22Rv1 (cell line): ENCODE measurements at regions not wholly inside any gene's neighbourhood (a gene's known extent, or its start where the extent isn't known, plus 50 kb on each side); places are given as distances from the start of the nearest gene placed in this dataset.

Source experiments
- H3K27ac ChIP-seq: fragments of 450-650 bp; 2 replicates; pipeline ENCODE4 v1.5.1; 2017
- ZFX ChIP-seq: fragments of 450-650 bp; IDR thresholded peaks from 2 replicates; pipeline ENCODE4 v1.6.1; 2017; ENCODE audit warnings: antibody characterized with exemption, borderline replicate concordance
- TF ChIP-seq, protein P1 (sequence below): fragments of 450-650 bp; IDR thresholded peaks from 2 replicates; pipeline ENCODE4 v1.5.1; 2017; ENCODE audit warnings: mild to moderate bottlenecking

DNA sequence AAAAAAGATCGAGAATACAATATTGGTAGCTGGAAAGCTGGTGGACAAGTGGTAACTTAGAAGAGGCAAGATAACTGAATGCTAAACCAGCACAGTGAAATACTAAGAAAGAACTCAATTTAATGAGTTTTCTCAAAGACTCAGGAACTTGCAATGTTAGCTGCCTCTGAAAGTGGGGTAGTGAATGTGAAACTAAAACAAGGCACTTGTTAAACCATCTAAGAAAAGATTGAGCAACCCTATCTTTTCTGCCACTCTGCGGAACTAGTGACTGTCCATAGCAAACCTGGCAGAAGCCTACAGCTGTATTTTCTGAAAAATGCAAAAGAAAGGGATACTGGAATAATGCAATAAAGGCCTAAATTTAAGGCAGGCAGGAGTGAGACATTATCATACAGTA lies 1574.4 kb upstream of the PRR20A start:
- no peak for TF ChIP-seq ZFX
- TF ChIP-seq, protein P1, sequence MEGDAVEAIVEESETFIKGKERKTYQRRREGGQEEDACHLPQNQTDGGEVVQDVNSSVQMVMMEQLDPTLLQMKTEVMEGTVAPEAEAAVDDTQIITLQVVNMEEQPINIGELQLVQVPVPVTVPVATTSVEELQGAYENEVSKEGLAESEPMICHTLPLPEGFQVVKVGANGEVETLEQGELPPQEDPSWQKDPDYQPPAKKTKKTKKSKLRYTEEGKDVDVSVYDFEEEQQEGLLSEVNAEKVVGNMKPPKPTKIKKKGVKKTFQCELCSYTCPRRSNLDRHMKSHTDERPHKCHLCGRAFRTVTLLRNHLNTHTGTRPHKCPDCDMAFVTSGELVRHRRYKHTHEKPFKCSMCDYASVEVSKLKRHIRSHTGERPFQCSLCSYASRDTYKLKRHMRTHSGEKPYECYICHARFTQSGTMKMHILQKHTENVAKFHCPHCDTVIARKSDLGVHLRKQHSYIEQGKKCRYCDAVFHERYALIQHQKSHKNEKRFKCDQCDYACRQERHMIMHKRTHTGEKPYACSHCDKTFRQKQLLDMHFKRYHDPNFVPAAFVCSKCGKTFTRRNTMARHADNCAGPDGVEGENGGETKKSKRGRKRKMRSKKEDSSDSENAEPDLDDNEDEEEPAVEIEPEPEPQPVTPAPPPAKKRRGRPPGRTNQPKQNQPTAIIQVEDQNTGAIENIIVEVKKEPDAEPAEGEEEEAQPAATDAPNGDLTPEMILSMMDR = no peak

GRCh38 chr13:55566779-55567178 lies 1573.9 kb upstream of the PRR20A start:
- no peak overlapping the region for H3K27ac ChIP-seq
- TF ChIP-seq, protein P1 = no peak
- no peak for TF ChIP-seq ZFX

More for the DNA sequence above, 1574.4 kb upstream of the PRR20A start:
- no peak overlapping the region for H3K27ac ChIP-seq

DNA sequence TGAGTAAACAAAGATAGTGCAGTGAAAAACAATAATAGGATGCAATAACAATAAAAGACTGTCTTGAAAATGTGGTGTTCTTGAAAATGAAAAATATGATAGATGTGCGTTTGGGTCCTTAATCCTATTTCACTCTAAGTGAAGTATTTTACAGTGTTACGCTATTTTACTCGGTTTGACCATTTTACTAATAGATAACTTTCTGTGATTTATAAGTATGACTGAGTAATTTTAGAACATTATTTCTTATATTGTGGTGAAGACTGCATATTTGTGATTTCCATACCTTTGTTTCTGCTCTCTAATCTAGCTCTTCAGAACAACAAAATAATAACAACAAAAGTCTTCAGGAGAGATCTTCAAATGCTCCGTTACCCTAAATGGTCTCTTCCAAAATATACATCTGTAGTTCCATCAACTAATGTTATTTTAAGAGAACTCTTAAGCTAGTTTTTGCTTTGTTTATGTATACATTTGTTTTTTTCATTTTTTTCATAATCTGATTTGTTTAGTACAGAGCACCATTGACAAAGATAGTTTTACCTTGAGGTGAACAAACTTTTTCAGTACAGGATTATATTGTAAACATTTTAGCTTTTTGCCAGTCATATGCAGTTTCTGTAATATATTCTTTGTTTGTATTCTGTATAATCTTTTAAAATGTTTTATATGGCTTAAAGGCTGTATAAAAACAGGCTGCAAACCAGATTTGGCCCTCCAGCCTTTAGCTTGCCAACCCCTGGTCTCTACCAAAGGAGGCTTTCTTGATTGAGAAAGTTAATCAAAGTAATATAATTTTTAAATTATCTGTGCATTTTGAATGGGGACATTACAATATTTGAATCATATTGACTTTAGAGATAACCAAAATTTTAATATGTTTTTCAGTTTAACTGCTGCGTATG lies 1572.7 kb upstream of the PRR20A start:
- H3K27ac ChIP-seq = no peak overlapping the region
- TF ChIP-seq, protein P1 = no peak
- TF ChIP-seq ZFX = no peak

GRCh38 chr13:55569082-55569481 lies 1571.6 kb upstream of the PRR20A start:
- H3K27ac ChIP-seq = no peak overlapping the region
- TF ChIP-seq, protein P1 = no peak
- TF ChIP-seq ZFX = no peak

DNA sequence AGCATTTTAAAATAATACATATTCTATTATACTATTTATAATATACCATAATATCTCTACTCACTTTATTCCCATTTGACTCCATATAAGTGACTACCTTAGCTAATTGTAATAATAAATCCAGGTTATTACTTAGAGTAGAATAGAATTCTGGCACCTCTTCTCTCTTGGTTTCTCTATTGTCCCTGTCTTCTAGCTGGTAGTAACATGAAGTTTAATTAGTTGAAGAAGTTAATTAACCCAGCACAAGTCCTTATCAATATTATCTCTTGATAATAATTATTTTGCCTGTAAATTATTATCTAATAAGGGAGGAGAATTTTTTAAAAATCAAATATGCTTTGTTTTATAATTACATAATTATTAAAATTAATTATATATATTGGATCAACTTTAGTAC lies 1571.2 kb upstream of the PRR20A start:
- TF ChIP-seq, protein P1 = no peak
- TF ChIP-seq ZFX = no peak
- no peak overlapping the region for H3K27ac ChIP-seq

- TF ChIP-seq, protein P1 = no peak
- no peak for TF ChIP-seq ZFX
Observed at GRCh38 chr13:55570371-55570770, 1570.3 kb upstream of the PRR20A start.

DNA sequence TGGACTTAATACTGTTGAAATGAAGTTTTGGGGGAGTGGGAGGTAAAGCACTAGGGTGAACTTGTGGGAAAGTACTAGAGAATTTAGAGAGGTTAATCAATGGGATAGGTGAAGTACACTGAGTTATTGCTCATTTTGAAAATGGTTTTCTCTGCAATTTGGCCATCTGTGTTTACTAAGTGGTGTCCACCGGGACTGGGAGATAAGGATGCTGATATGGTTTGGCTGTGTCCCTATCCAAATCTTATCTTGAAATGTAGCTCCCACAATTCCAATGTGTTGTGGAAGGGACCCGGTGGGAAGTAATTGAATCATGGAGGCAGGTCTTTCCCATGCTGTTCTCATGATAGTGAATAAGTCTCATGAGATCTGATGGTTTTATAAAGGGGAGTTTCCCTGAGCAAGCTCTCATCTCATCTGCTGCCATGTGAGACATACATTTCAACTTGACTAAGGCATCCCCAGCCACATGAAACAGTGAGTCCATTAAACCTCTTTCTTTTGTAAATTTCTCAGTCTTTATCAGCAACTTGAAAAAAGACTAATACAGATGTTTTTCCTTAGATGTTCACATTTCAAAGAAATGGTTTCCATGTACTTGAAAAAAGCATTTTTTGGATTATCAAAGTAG lies 1569.4 kb upstream of the PRR20A start:
- TF ChIP-seq, protein P1 = no peak
- no peak for TF ChIP-seq ZFX
- H3K27ac ChIP-seq = no peak overlapping the region

More at GRCh38 chr13:55570371-55570770, 1570.3 kb upstream of the PRR20A start:
- no peak overlapping the region for H3K27ac ChIP-seq
